Stimulated activated CD4-positive, alpha-beta T cell treated with anti-CD3 and anti-CD28 coated beads, Interleukin-1b, Interleukin-23, amount 100 ng/mL, for 4 hours (primary cell): ENCODE measurements at regions not wholly inside any gene's neighbourhood (a gene's known extent, or its start where the extent isn't known, plus 50 kb on each side); places are given as distances from the start of the nearest gene placed in this dataset.

Source experiments
- DNase-seq, 2 donors: peaks; one replicate each; pipeline ENCODE4 v3.0.0-alpha.2; 2020; ENCODE audit warnings: low read depth in 2 of 2

- no peak for DNase-seq
These were observed 115.9 kb downstream of the OMA1 start for GRCh38 chr1:58430421-58431275.

- DNase-seq: no peak
These were observed 119.6 kb downstream of the OMA1 start for GRCh38 chr1:58426918-58427317.

GRCh38 chr1:58422436-58422835, 124.1 kb downstream of the OMA1 start:
- no peak for DNase-seq

GRCh38 chr1:58418283-58419228, 128.0 kb downstream of the OMA1 start:
- no peak for DNase-seq

GRCh38 chr1:58412071-58412580, 134.4 kb downstream of the OMA1 start:
- DNase-seq: no peak

- no peak for DNase-seq
These were observed 136.6 kb downstream of the OMA1 start for GRCh38 chr1:58409890-58410289.

GRCh38 chr1:58409336-58409735, 137.2 kb downstream of the OMA1 start:
- DNase-seq: no peak

- no peak for DNase-seq
These were observed 140.0 kb downstream of the OMA1 start for GRCh38 chr1:58406301-58407071.

- no peak for DNase-seq
These were observed 140.9 kb downstream of the OMA1 start for GRCh38 chr1:58405660-58406059.

GRCh38 chr1:58403894-58404293, 142.6 kb downstream of the OMA1 start:
- no peak for DNase-seq

- no peak for DNase-seq
These were observed 144.1 kb downstream of the OMA1 start for GRCh38 chr1:58402444-58402843.

GRCh38 chr1:58401991-58402390, 144.5 kb downstream of the OMA1 start:
- no peak for DNase-seq

GRCh38 chr1:58399176-58399575, 147.3 kb downstream of the OMA1 start:
- DNase-seq: no peak

GRCh38 chr1:58398714-58399113, 147.8 kb downstream of the OMA1 start:
- DNase-seq: no peak

GRCh38 chr1:58397187-58397820, 149.2 kb downstream of the OMA1 start:
- no peak for DNase-seq

GRCh38 chr1:58396150-58396549, 150.4 kb downstream of the OMA1 start:
- no peak for DNase-seq

GRCh38 chr1:58395355-58395754, 151.2 kb downstream of the OMA1 start:
- no peak for DNase-seq

- no peak for DNase-seq
These were observed 154.4 kb downstream of the OMA1 start for GRCh38 chr1:58392083-58392482.

- no peak for DNase-seq
These were observed 155.0 kb downstream of the OMA1 start for GRCh38 chr1:58391514-58391913.

- no peak for DNase-seq
These were observed 155.5 kb downstream of the OMA1 start for GRCh38 chr1:58391056-58391455.

- no peak for DNase-seq
These were observed 156.4 kb downstream of the OMA1 start for GRCh38 chr1:58390091-58390490.
